Psoas muscle (tissue), 7 donors: ENCODE measurements at regions not wholly inside any gene's neighbourhood (a gene's known extent, or its start where the extent isn't known, plus 50 kb on each side); places are given as distances from the start of the nearest gene placed in this dataset.

ENCODE experiments used
- ATAC-seq, 4 donors: fragments of 200-7000 bp; cut with Tn5 transposase; one replicate each; pipeline ENCODE4 v1.9.1; 2020; ENCODE audit warnings: moderate library complexity in 3 of 4, mild to moderate bottlenecking in 2 of 4
- DNase-seq, 2 donors: peaks; one replicate each; pipeline ENCODE4 v3.0.0-alpha.2; 2020
- H3K27ac ChIP-seq: fragments of 200-600 bp; one replicate; pipeline ENCODE4 v1.8.0; 2022
- H3K27me3 ChIP-seq, 3 donors: fragments of 200-600 bp in 1 of 3; one replicate each; pipeline versions ENCODE4 v1.6.1 to v1.8.0; 2013 to 2022; ENCODE audit warnings: low read length in 2 of 3, mild to moderate bottlenecking in 2 of 3, moderate library complexity in 1 of 3; ENCODE audit not compliant: insufficient read depth in 3 of 3
- H3K36me3 ChIP-seq, 2 donors: fragments of 200-600 bp in 1 of 2; one replicate each; pipeline versions ENCODE4 v1.6.1 to v1.8.0; 2013 to 2022; ENCODE audit warnings: low read depth in 1 of 2, mild to moderate bottlenecking in 1 of 2, moderate library complexity in 1 of 2; ENCODE audit not compliant: insufficient read depth in 1 of 2
- H3K4me1 ChIP-seq: fragments of 200-600 bp; one replicate; pipeline ENCODE4 v1.8.0; 2022
- H3K4me3 ChIP-seq: fragments of 200-600 bp; one replicate; pipeline ENCODE4 v1.8.0; 2022; ENCODE audit warnings: mild to moderate bottlenecking
- H3K9me3 ChIP-seq: fragments of 200-600 bp; one replicate; pipeline ENCODE4 v1.8.0; 2022
- CTCF ChIP-seq: fragments of 200-600 bp; IDR thresholded peaks from one replicate; pipeline ENCODE4 v1.8.0; 2022; ENCODE audit warnings: antibody characterized with exemption
- WGBS, 3 donors: extraction: QIAGEN DNeasy Blood & Tissue Kit; methylation state at CpG; one replicate each; pipeline versions ENCODE4 v1.1.6 to v1.1.7; 2013; 5-methylcytosine and 5-hydroxymethylcytosine counted together
- intact Hi-C, 2 donors: fragments of 100-400 bp; cut with DNase I; formaldehyde crosslinking; loops; one replicate each; pipeline versions ENCODE4 v1.11.0 to v1.14.2; 2022
- donor health status: healthy with polysubstance abuse.
- donor health status: DM: no; HTN: no; CAD: no; lungs with moderate emphysema.
- donor health status: Bipolar disorder and iron deficiency.
- donor health status: healthy.
- donor health status: DM: yes; HTN: yes; CAD: no.
- donor health status: DM: no; HTN: no; CAD: no.
- donor health status: DM: yes; HTN: yes; CAD: no.

DNA sequence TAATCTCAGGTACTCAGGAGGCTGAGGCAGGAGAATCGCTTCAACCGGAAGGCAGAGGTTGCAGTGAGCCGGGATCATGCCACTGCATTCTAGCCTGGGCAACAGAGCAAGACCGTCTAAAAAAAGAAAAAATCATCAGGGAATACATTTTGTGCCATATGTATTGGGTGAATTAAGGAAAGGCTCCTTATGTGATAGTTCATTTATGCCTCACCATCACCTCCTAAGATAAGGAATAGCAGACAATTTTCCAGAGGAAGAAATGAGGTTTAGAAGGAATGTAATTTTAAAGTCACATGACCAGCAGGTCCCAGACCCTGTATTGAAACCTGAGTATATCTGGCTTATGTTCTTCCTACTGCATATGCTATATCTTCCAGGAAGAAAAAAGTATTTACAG is 93.9 kb upstream of the FOXC1 start:
- Histone ChIP-seq H3K4me3 (no peak overlapping the region), H3K36me3 (no peaks in the 10 kb centered on the region), H3K27ac (no peak overlapping the region), H3K4me1 (no peaks in the 10 kb centered on the region), H3K27me3 (peaks cover 0 to 2% (median 0%) of the 10 kb centered on the region in 3 donors), H3K9me3 (no peaks in the 10 kb centered on the region)
- WGBS, 3 donors: 94 to 97% (median 97%) methylated on average over 4 of the region's 4 CpGs
- DNase-seq (no peak), ATAC-seq (no peak)
- no peak for TF ChIP-seq CTCF
- intact Hi-C loops: no loop called here

- intact Hi-C loops: no loop called here
- Histone ChIP-seq H3K4me1 (no peaks in the 10 kb centered on the region), H3K27ac (no peak overlapping the region), H3K36me3 (no peaks in the 10 kb centered on the region), H3K4me3 (no peak overlapping the region), H3K27me3 (peaks cover 0 to 2% (median 0%) of the 10 kb centered on the region in 3 donors), H3K9me3 (no peaks in the 10 kb centered on the region)
- DNase-seq (no peak), ATAC-seq (no peak)
- no peak for TF ChIP-seq CTCF
- WGBS, 3 donors: 62 to 67% (median 66%) methylated on average over 14 of the region's 14 CpGs
Measured at GRCh38 chr6:1516742-1517520, 92.8 kb upstream of the FOXC1 start.

DNA sequence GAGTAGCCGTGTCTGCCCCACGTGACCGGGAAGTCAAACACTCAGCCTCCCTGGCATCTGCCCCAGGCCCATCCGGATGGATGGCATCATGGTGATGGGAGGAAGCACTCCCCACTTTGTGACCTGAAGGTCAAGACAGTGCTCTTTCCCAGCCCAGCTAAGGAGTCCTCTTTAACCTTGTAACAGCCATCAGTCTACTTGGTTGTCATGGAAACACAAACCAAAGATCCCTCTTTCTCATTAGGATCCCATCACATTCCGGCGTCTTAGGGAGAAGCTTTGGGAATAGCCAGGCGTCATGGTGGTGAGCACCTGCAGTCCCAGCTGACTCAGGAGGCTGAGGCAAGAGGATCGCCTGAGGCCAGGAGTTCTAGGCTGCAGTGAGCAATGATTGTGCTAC is 90.9 kb upstream of the FOXC1 start:
- intact Hi-C loops: no loop called here
- ATAC-seq: no peak
- H3K4me1 ChIP-seq: no peaks in the 10 kb centered on the region
- no peaks in the 10 kb centered on the region for H3K36me3 ChIP-seq
- no peaks in the 10 kb centered on the region for H3K9me3 ChIP-seq
- 90 to 94% (median 92%) methylated on average over 8 of the region's 8 CpGs for WGBS, 3 donors
- H3K27ac ChIP-seq: no peak overlapping the region
- H3K4me3 ChIP-seq: no peak overlapping the region
- peaks cover 0 to 11% (median 8%) of the 10 kb centered on the region in 3 donors for H3K27me3 ChIP-seq
- no peak for TF ChIP-seq CTCF
- no peak for DNase-seq

GRCh38 chr6:1519597-1519996 is 90.1 kb upstream of the FOXC1 start:
- Histone ChIP-seq H3K27me3 (peaks cover 0 to 11% (median 11%) of the 10 kb centered on the region in 3 donors), H3K36me3 (no peaks in the 10 kb centered on the region), H3K9me3 (no peaks in the 10 kb centered on the region), H3K4me1 (no peaks in the 10 kb centered on the region), H3K4me3 (no peak overlapping the region), H3K27ac (no peak overlapping the region)
- WGBS, 3 donors: 66 to 70% (median 68%) methylated on average over 4 of the region's 4 CpGs
- ATAC-seq (no peak), DNase-seq (no peak)
- no peak for TF ChIP-seq CTCF
- intact Hi-C loops: no loop called here

GRCh38 chr6:1522779-1523178 is 86.9 kb upstream of the FOXC1 start:
- H3K4me1 ChIP-seq: peaks cover 19% of the 10 kb centered on the region
- no peaks in the 10 kb centered on the region for H3K36me3 ChIP-seq
- H3K9me3 ChIP-seq: no peaks in the 10 kb centered on the region
- intact Hi-C loops: no loop called here
- no peak for DNase-seq
- no peak for ATAC-seq
- TF ChIP-seq CTCF: no peak
- peaks cover 0 to 11% (median 9%) of the 10 kb centered on the region in 3 donors for H3K27me3 ChIP-seq
- H3K27ac ChIP-seq: no peak overlapping the region
- H3K4me3 ChIP-seq: no peak overlapping the region
- 63 to 68% (median 67%) methylated on average over 7 of the region's 7 CpGs for WGBS, 3 donors
